SK-N-SH treated with all-trans-retinoic acid at 6 μM for 48 hours (cell line): ENCODE measurements at regions not wholly inside any gene's neighbourhood (a gene's known extent, or its start where the extent isn't known, plus 50 kb on each side); places are given as distances from the start of the nearest gene placed in this dataset.

ENCODE experiments used
- ATAC-seq: fragments of 200-7000 bp; cut with Tn5 transposase; 3 replicates; pipeline ENCODE4 v1.9.1; 2020; ENCODE audit warnings: mild to moderate bottlenecking, moderate library complexity
- ARNTL ChIP-seq: fragments of 450-650 bp; formaldehyde crosslinking; IDR thresholded peaks from 2 replicates; pipeline ENCODE4 v1.5.0; 2020; ENCODE audit warnings: low read depth, mild to moderate bottlenecking, moderate library complexity, borderline replicate concordance
- BACH2 ChIP-seq: fragments of 250-450 bp; sonication (Bioruptor Pico); IDR thresholded peaks from 2 replicates; pipeline ENCODE4 v1.9.0; 2021; ENCODE audit warnings: mild to moderate bottlenecking, borderline replicate concordance
- CREB5 ChIP-seq: fragments of 250-450 bp; sonication (Bioruptor Pico); IDR thresholded peaks from 2 replicates; pipeline ENCODE4 v1.5.1; 2020; ENCODE audit warnings: low read depth, mild to moderate bottlenecking, moderate library complexity
- CSRNP3 ChIP-seq: fragments of 250-450 bp; sonication (Bioruptor Pico); IDR thresholded peaks from 2 replicates; pipeline ENCODE4 v1.5.1; 2021; ENCODE audit warnings: mild to moderate bottlenecking, moderate library complexity
- ESRRG ChIP-seq: fragments of 250-450 bp; sonication (Bioruptor Pico); IDR thresholded peaks from 2 replicates; pipeline ENCODE4 v1.6.1; 2021; ENCODE audit warnings: mild to moderate bottlenecking
- GLIS3 ChIP-seq: fragments of 250-450 bp; sonication (Bioruptor Pico); IDR thresholded peaks from 2 replicates; pipeline ENCODE4 v1.5.0; 2020; ENCODE audit warnings: mild to moderate bottlenecking, moderate library complexity
- ISL1 ChIP-seq: fragments of 250-450 bp; sonication (Bioruptor Pico); IDR thresholded peaks from 2 replicates; pipeline ENCODE4 v2.1.2; 2022; ENCODE audit warnings: mild to moderate bottlenecking, moderate library complexity
- OSR1 ChIP-seq: fragments of 250-450 bp; sonication (Bioruptor Pico); IDR thresholded peaks from 2 replicates; pipeline ENCODE4 v1.8.0; 2022; ENCODE audit warnings: moderate library complexity, mild to moderate bottlenecking, inconsistent platforms
- POU6F1 ChIP-seq: fragments of 250-450 bp; sonication (Bioruptor Pico); IDR thresholded peaks from 2 replicates; pipeline ENCODE4 v1.8.0; 2021; ENCODE audit warnings: low read depth, mild to moderate bottlenecking, moderate library complexity, borderline replicate concordance
- RARB ChIP-seq: fragments of 250-450 bp; sonication (Bioruptor Pico); IDR thresholded peaks from 2 replicates; pipeline ENCODE4 v1.8.0; 2021; ENCODE audit warnings: mild to moderate bottlenecking, moderate library complexity
- SNAI2 ChIP-seq: fragments of 250-450 bp; sonication (Bioruptor Pico); IDR thresholded peaks from 2 replicates; pipeline ENCODE4 v1.5.0; 2020; ENCODE audit warnings: mild to moderate bottlenecking, moderate library complexity
- TCF4 ChIP-seq: fragments of 250-450 bp; sonication (Bioruptor Pico); IDR thresholded peaks from 2 replicates; pipeline ENCODE4 v1.8.0; 2021; ENCODE audit warnings: mild to moderate bottlenecking, moderate library complexity, borderline replicate concordance
- TOX ChIP-seq: fragments of 250-450 bp; sonication (Bioruptor Pico); IDR thresholded peaks from 2 replicates; pipeline ENCODE4 v1.8.0; 2021; ENCODE audit warnings: mild to moderate bottlenecking, moderate library complexity, borderline replicate concordance
- TSHZ2 ChIP-seq: fragments of 250-450 bp; sonication (Bioruptor Pico); IDR thresholded peaks from 2 replicates; pipeline ENCODE4 v1.5.0; 2020; ENCODE audit warnings: mild to moderate bottlenecking, moderate library complexity
- ZFP3 ChIP-seq: fragments of 250-450 bp; sonication (Bioruptor Pico); IDR thresholded peaks from 2 replicates; pipeline ENCODE4 v1.5.0; 2020; ENCODE audit warnings: mild to moderate bottlenecking, moderate library complexity
- ZFP30 ChIP-seq: fragments of 450-650 bp; formaldehyde crosslinking; IDR thresholded peaks from 2 replicates; pipeline ENCODE4 v1.5.0; 2022; ENCODE audit warnings: mild to moderate bottlenecking, moderate library complexity
- ZNF565 ChIP-seq: fragments of 450-650 bp; formaldehyde crosslinking; conservative IDR thresholded peaks from 2 replicates; pipeline ENCODE4 v1.5.0; 2020; ENCODE audit warnings: low read depth, mild to moderate bottlenecking, moderate library complexity
- ZNF8 ChIP-seq: fragments of 450-650 bp; formaldehyde crosslinking; IDR thresholded peaks from 2 replicates; pipeline ENCODE4 v1.5.0; 2020; ENCODE audit warnings: mild to moderate bottlenecking, moderate library complexity

GRCh38 chr7:28351450-28351849 lies 60.9 kb upstream of the CREB5 start:
- TF ChIP-seq OSR1 (no peak), GLIS3 (CRISPR knock-in tag) (no peak), TCF4 (peak; percentile 94)
- ATAC-seq, result no peak

- TF ChIP-seq CREB5 (no peak), ZNF565 (CRISPR knock-in tag) (no peak), OSR1 (no peak), ARNTL (CRISPR knock-in tag) (no peak), ZNF8 (no peak), ISL1 (no peak), TOX (CRISPR knock-in tag) (no peak), TSHZ2 (CRISPR knock-in tag) (no peak), ZFP3 (CRISPR knock-in tag) (no peak), BACH2 (no peak), SNAI2 (CRISPR knock-in tag) (no peak), TCF4 (no peak), GLIS3 (CRISPR knock-in tag) (no peak), RARB (no peak), CSRNP3 (CRISPR knock-in tag) (no peak), POU6F1 (CRISPR knock-in tag) (no peak), ZFP30 (CRISPR knock-in tag) (no peak), ESRRG (no peak)
- ATAC-seq, result peak; percentile 86
Measured at GRCh38 chr7:28354601-28355402, 57.5 kb upstream of the CREB5 start.

- TF ChIP-seq CSRNP3 (CRISPR knock-in tag), result no peak
- TF ChIP-seq ISL1, result peak; percentile 82
- no peak for ATAC-seq
Measured at GRCh38 chr7:28355635-28356319, 56.5 kb upstream of the CREB5 start.

- ATAC-seq, result no peak
- TF ChIP-seq TCF4 (0 out of 2 replicates have a peak, but pooled peaks have one; percentile 14), TSHZ2 (CRISPR knock-in tag) (peak; percentile 25; the same call in 1 of the 2 replicates), BACH2 (no peak)
Measured at GRCh38 chr7:28356619-28357018, 55.7 kb upstream of the CREB5 start.
